HepG2 (cell line): ENCODE measurements at regions not wholly inside any gene's neighbourhood (a gene's known extent, or its start where the extent isn't known, plus 50 kb on each side); places are given as distances from the start of the nearest gene placed in this dataset.
"Not testable (repeated sequence)": the region's sequence is repeated elsewhere in the genome, so short reads cannot be mapped to it uniquely, and the experiment has no call there.

ENCODE experiments used
- ATAC-seq: fragments of 200-7000 bp; cut with Tn5 transposase; 3 replicates; pipeline ENCODE4 v1.9.1; 2020; ENCODE audit warnings: mild to moderate bottlenecking, moderate library complexity
- BruUV-seq: library from RNA; stranded (reverse); fragments of 400-500 nt; replicated peaks from 2 replicates; lab custom pipeline; 2021; lab: Mats Ljungman, UMichigan
- CTCF ChIA-PET: fragments of 300-600 bp; formaldehyde crosslinking; extraction: SDS; loops from one replicate; lab custom pipeline; 2021; ENCODE audit warnings: low total read pairs, inconsistent platforms, low intra/inter-chr PET ratio; lab: Yijun Ruan, JAX
- POLR2A ChIA-PET: fragments of 350-600 bp; sonication (Branson Sonifier 250); formaldehyde crosslinking; loops from one replicate; lab custom pipeline; 2020; ENCODE audit warnings: antibody characterized with exemption, inconsistent platforms; lab: Yijun Ruan, JAX
- DNase-seq: peaks from one replicate; pipeline ENCODE4 v3.0.0-alpha.2; 2015; ENCODE audit warnings: low spot score
- FAIRE-seq: peaks from 3 replicates; lab custom pipeline; 2011; peaks lifted over from hg19 to GRCh38; lab: Jason Lieb, UNC
- H2AFZ ChIP-seq: one replicate; pipeline ENCODE4 v1.6.1; 2011; ENCODE audit warnings: low read length, inconsistent platforms
- H3K27ac ChIP-seq: fragments of 300-600 bp; 3 replicates; pipeline ENCODE4 v1.8.0; 2011; ENCODE audit warnings: mixed run types, mild to moderate bottlenecking, mixed read lengths, low read length, inconsistent platforms; ENCODE audit not compliant: insufficient read depth; ENCODE audit errors: extremely low read length
- H3K27me3 ChIP-seq, 2 experiments: fragments of 200-600 bp in 1 of 2; 2 replicates in 1 of 2; 3 replicates in 1 of 2; pipeline versions ENCODE4 v1.6.0 to v1.8.0; 2011; ENCODE audit warnings: low read length in 2 of 2, mild to moderate bottlenecking in 2 of 2, moderate library complexity in 2 of 2, inconsistent platforms in 1 of 2; ENCODE audit not compliant: insufficient read depth in 2 of 2, control insufficient read depth in 1 of 2
- H3K36me3 ChIP-seq, 2 experiments: fragments of 200-600 bp in 1 of 2; replicated peaks in 1 of 2; 2 replicates in 1 of 2; 3 replicates in 1 of 2; pipeline versions ENCODE4 v1.5.1 to v1.8.0; 2011; ENCODE audit warnings: low read length in 2 of 2, inconsistent platforms in 1 of 2; ENCODE audit not compliant: insufficient read depth in 2 of 2, control insufficient read depth in 1 of 2
- H3K4me1 ChIP-seq: 2 replicates; pipeline ENCODE4 v1.5.1; 2012; ENCODE audit warnings: low read length, inconsistent platforms; ENCODE audit not compliant: insufficient read depth
- H3K4me2 ChIP-seq: 2 replicates; pipeline ENCODE4 v1.6.0; 2011; ENCODE audit warnings: low read depth, low read length, inconsistent platforms
- H3K4me3 ChIP-seq, 3 experiments: fragments of 200-600 bp in 1 of 3; sonication (generic), shearing (Covaris generic) in 1 of 3; replicated peaks in 1 of 3; 2 replicates each; pipeline ENCODE4 v1.5.1; 2011 to 2016; ENCODE audit warnings: low read length in 3 of 3, inconsistent platforms in 2 of 3, low read depth in 2 of 3, mild to moderate bottlenecking in 2 of 3, control low read depth in 1 of 3, mixed read lengths in 1 of 3; ENCODE audit not compliant: insufficient read depth in 1 of 3
- H3K79me2 ChIP-seq: one replicate; pipeline ENCODE4 v1.6.1; 2011; ENCODE audit warnings: low read length, inconsistent platforms; ENCODE audit not compliant: insufficient read depth
- H3K9ac ChIP-seq: 2 replicates; pipeline ENCODE4 v1.6.0; 2011; ENCODE audit warnings: mild to moderate bottlenecking, low read depth, low read length, inconsistent platforms; ENCODE audit not compliant: insufficient read depth
- H3K9me3 ChIP-seq: 2 replicates; pipeline ENCODE4 v1.5.1; 2012; ENCODE audit warnings: mild to moderate bottlenecking, low read length
- H4K20me1 ChIP-seq: 2 replicates; pipeline ENCODE4 v1.6.0; 2011; ENCODE audit warnings: inconsistent platforms, mild to moderate bottlenecking, low read length, moderate library complexity; ENCODE audit not compliant: insufficient read depth
- FOXK2 ChIP-seq: fragments of 450-650 bp; IDR thresholded peaks from 2 replicates; pipeline ENCODE4 v1.6.1; 2016
- GMEB2 ChIP-seq: IDR thresholded peaks from 2 replicates; pipeline ENCODE4 v1.6.1; 2016; ENCODE audit warnings: missing biosample characterization, missing genetic modification reagents, low read depth
- NAIF1 ChIP-seq: sonication (generic); formaldehyde crosslinking; IDR thresholded peaks from 2 replicates; pipeline ENCODE4 v1.5.0; 2020; ENCODE audit warnings: mild to moderate bottlenecking, missing genetic modification reagents, borderline replicate concordance
- NFYB ChIP-seq: sonication (generic); formaldehyde crosslinking; IDR thresholded peaks from 2 replicates; pipeline ENCODE4 v1.4.0; 2020; ENCODE audit warnings: missing genetic modification reagents
- ZFP36L2 ChIP-seq: sonication (generic); formaldehyde crosslinking; IDR thresholded peaks from 2 replicates; pipeline ENCODE4 v1.4.0; 2020; ENCODE audit warnings: missing genetic modification reagents
- ZIK1 ChIP-seq: sonication (generic); formaldehyde crosslinking; IDR thresholded peaks from 2 replicates; pipeline ENCODE4 v1.5.0; 2020; ENCODE audit warnings: mild to moderate bottlenecking, low read depth, missing genetic modification reagents, borderline replicate concordance
- ZNF232 ChIP-seq: sonication (generic); formaldehyde crosslinking; IDR thresholded peaks from 2 replicates; pipeline ENCODE4 v1.4.0; 2020; ENCODE audit warnings: missing genetic modification reagents, borderline replicate concordance
- ZNF251 ChIP-seq: sonication (generic); formaldehyde crosslinking; IDR thresholded peaks from 2 replicates; pipeline ENCODE4 v1.9.0; 2021; ENCODE audit warnings: mild to moderate bottlenecking, missing genetic modification reagents
- ZXDC ChIP-seq: sonication (generic); formaldehyde crosslinking; IDR thresholded peaks from 2 replicates; pipeline ENCODE4 v1.5.0; 2020; ENCODE audit warnings: mild to moderate bottlenecking, missing genetic modification reagents
- WGBS: methylation state at CpG from one replicate; pipeline ENCODE4 v1.1.6; 2017; ENCODE audit warnings: low lambda C conversion rate; 5-methylcytosine and 5-hydroxymethylcytosine counted together
- in situ Hi-C: cut with HindIII; loops from 2 replicates; pipeline ENCODE4 v1.10.0; 2017; ENCODE audit warnings: low pct_unique_long_range_greater_than_20kb; ENCODE audit not compliant: extremely low pct_ligation_motif_present
- intact Hi-C: fragments of 100-400 bp; cut with micrococcal nuclease; formaldehyde crosslinking; loops from one replicate; pipeline ENCODE4 v1.10.0; 2022; ENCODE audit not compliant: unreplicated experiment

- Histone ChIP-seq H2AFZ (no peak overlapping the region), H3K79me2 (no peaks in the 10 kb centered on the region), H3K36me3 (no peaks in the 10 kb centered on the region), H3K27ac (no peak overlapping the region), H3K4me3 (no peak overlapping the region), H3K9me3 (no peaks in the 10 kb centered on the region), H3K9ac (no peak overlapping the region), H3K4me1 (0 out of 2 replicates have a peak, but pooled peaks cover 6% of the 10 kb centered on the region), H3K4me2 (no peak overlapping the region), H3K27me3 (no peaks in the 10 kb centered on the region), H4K20me1 (no peaks in the 10 kb centered on the region)
- TF ChIP-seq GMEB2 (CRISPR knock-in tag) = no peak
- TF ChIP-seq NFYB (CRISPR knock-in tag) = no peak
- TF ChIP-seq ZNF251 = no peak
- TF ChIP-seq FOXK2 = no peak
- TF ChIP-seq NAIF1 (CRISPR knock-in tag) = no peak
- TF ChIP-seq ZFP36L2 (CRISPR knock-in tag) = no peak
- no peak for TF ChIP-seq ZIK1 (CRISPR knock-in tag)
- no peak for TF ChIP-seq ZNF232 (CRISPR knock-in tag)
- no peak for TF ChIP-seq ZXDC (CRISPR knock-in tag)
- no peak for DNase-seq
- in situ Hi-C loops = no loop called here
- ATAC-seq = no peak
- no peak for FAIRE-seq
- ChIA-PET POLR2A (no interaction called here), CTCF (no interaction called here)
- BruUV-seq = no TSS peak
- WGBS = 100% methylated on average over 1 of the region's 1 CpG
- intact Hi-C loops = no loop called here
Observed at GRCh38 chr7:32774541-32774951, 117.0 kb downstream of the KBTBD2 start.

GRCh38 chr7:32768866-32769510 is 122.6 kb downstream of the KBTBD2 start:
- H4K20me1 ChIP-seq, H3K79me2 ChIP-seq, H2AFZ ChIP-seq, POLR2A ChIA-PET, H3K4me2 ChIP-seq, DNase-seq, CTCF ChIA-PET, H3K27me3 ChIP-seq, H3K4me1 ChIP-seq, intact Hi-C loops, H3K27ac ChIP-seq, ATAC-seq, H3K9ac ChIP-seq, H3K9me3 ChIP-seq, in situ Hi-C loops, FAIRE-seq, H3K36me3 ChIP-seq, H3K4me3 ChIP-seq, BruUV-seq: not testable (repeated sequence)
- WGBS = 50% methylated on average over 3 of the region's 3 CpGs
